ENCODE measurements at regions not wholly inside any gene's neighbourhood (a gene's known extent, or its start where the extent isn't known, plus 50 kb on each side); places are given as distances from the start of the nearest gene placed in this dataset.

GRCh38 chr3:86427343-86427742 lies 563.6 kb downstream of the VGLL3 start:
- H3K79me2 ChIP-seq (ENCODE audit: low read length) = no peaks in the 10 kb centered on the region
- no peak overlapping the region for H3K27ac ChIP-seq (ENCODE audit: low read length)
- no peaks in the 10 kb centered on the region for H3K9me2 ChIP-seq (replicated peaks; ENCODE audit: low read length)
- H3F3A ChIP-seq (ENCODE audit: low read length, unreplicated experiment) = no peaks in the 10 kb centered on the region
- H3K4me3 ChIP-seq (ENCODE audit: low read length) = no peak overlapping the region
- DNase-seq (no peak), ATAC-seq (no peak)
- no peaks in the 10 kb centered on the region for H3K36me3 ChIP-seq (ENCODE audit: low read depth, low read length)
- TF ChIP-seq CTCF (conservative IDR thresholded peaks at IDR 0.05; ENCODE audit: low read depth, low read length) (no peak), EZH2 (IDR thresholded peaks at IDR 0.05; ENCODE audit: low read length, unreplicated experiment) (no peak), EZH2phosphoT487 (IDR thresholded peaks at IDR 0.05; ENCODE audit: borderline replicate concordance, low read length) (no peak)
- H3K4me1 ChIP-seq (ENCODE audit: insufficient read depth, low read length) = no peaks in the 10 kb centered on the region
- no peak overlapping the region for H2AFZ ChIP-seq (ENCODE audit: low read length)
- H3K9me3 ChIP-seq (ENCODE audit: low read length) = no peaks in the 10 kb centered on the region
- H3K27me3 ChIP-seq (ENCODE audit: low read length) = no peaks in the 10 kb centered on the region
- ChIA-PET CTCF (interaction anchor here (0.6 kb wide), 2 partner anchors 78 to 340 kb away, joined by 3 to 5 read pairs; no protein-coding TSS in a partner anchor), POLR2A (ENCODE audit: unreplicated experiment) (no interaction called here)
- no peak overlapping the region for H3K9ac ChIP-seq (ENCODE audit: low read length)
- H3K4me2 ChIP-seq (ENCODE audit: low read length) = no peak overlapping the region
- intact Hi-C loops (cut with micrococcal nuclease) = no loop called here
- BruUV-seq (replicated peaks) = no TSS peak
- no peaks in the 10 kb centered on the region for H4K20me1 ChIP-seq (ENCODE audit: low read length)

- Histone ChIP-seq H3K4me1 (ENCODE audit: insufficient read depth, low read length) (no peaks in the 10 kb centered on the region), H3K79me2 (ENCODE audit: low read length) (no peaks in the 10 kb centered on the region), H4K20me1 (ENCODE audit: low read length) (no peaks in the 10 kb centered on the region), H3K27me3 (ENCODE audit: low read length) (no peaks in the 10 kb centered on the region), H3K9me3 (ENCODE audit: low read length) (no peaks in the 10 kb centered on the region), H3K4me3 (ENCODE audit: low read length) (no peak overlapping the region), H3K36me3 (ENCODE audit: low read depth, low read length) (no peaks in the 10 kb centered on the region), H3K4me2 (ENCODE audit: low read length) (no peak overlapping the region), H3K27ac (ENCODE audit: low read length) (no peak overlapping the region), H3K9me2 (replicated peaks; ENCODE audit: low read length) (no peaks in the 10 kb centered on the region), H2AFZ (ENCODE audit: low read length) (no peak overlapping the region), H3K9ac (ENCODE audit: low read length) (no peak overlapping the region), H3F3A (ENCODE audit: low read length, unreplicated experiment) (no peaks in the 10 kb centered on the region)
- TF ChIP-seq EZH2phosphoT487 (IDR thresholded peaks at IDR 0.05; ENCODE audit: borderline replicate concordance, low read length) (no peak), EZH2 (IDR thresholded peaks at IDR 0.05; ENCODE audit: low read length, unreplicated experiment) (no peak), CTCF (conservative IDR thresholded peaks at IDR 0.05; ENCODE audit: low read depth, low read length) (no peak)
- ATAC-seq (no peak), DNase-seq (no peak)
- intact Hi-C loops (cut with micrococcal nuclease) = no loop called here
- ChIA-PET CTCF (no interaction called here), POLR2A (ENCODE audit: unreplicated experiment) (no interaction called here)
- no TSS peak for BruUV-seq (replicated peaks)
Observed at GRCh38 chr3:86420990-86421739, 569.8 kb downstream of the VGLL3 start.

GRCh38 chr3:86418861-86419260 lies 572.1 kb downstream of the VGLL3 start:
- H3K27ac ChIP-seq (ENCODE audit: low read length) = no peak overlapping the region
- DNase-seq (no peak), ATAC-seq (no peak)
- no peak overlapping the region for H3K9ac ChIP-seq (ENCODE audit: low read length)
- no peaks in the 10 kb centered on the region for H3F3A ChIP-seq (ENCODE audit: low read length, unreplicated experiment)
- H3K9me2 ChIP-seq (replicated peaks; ENCODE audit: low read length) = no peaks in the 10 kb centered on the region
- H3K4me1 ChIP-seq (ENCODE audit: insufficient read depth, low read length) = no peaks in the 10 kb centered on the region
- H3K79me2 ChIP-seq (ENCODE audit: low read length) = no peaks in the 10 kb centered on the region
- BruUV-seq (replicated peaks) = no TSS peak
- intact Hi-C loops (cut with micrococcal nuclease) = no loop called here
- H4K20me1 ChIP-seq (ENCODE audit: low read length) = no peaks in the 10 kb centered on the region
- no peak overlapping the region for H3K4me3 ChIP-seq (ENCODE audit: low read length)
- TF ChIP-seq EZH2phosphoT487 (IDR thresholded peaks at IDR 0.05; ENCODE audit: borderline replicate concordance, low read length) (no peak), EZH2 (IDR thresholded peaks at IDR 0.05; ENCODE audit: low read length, unreplicated experiment) (no peak), CTCF (conservative IDR thresholded peaks at IDR 0.05; ENCODE audit: low read depth, low read length) (no peak)
- H3K9me3 ChIP-seq (ENCODE audit: low read length) = no peaks in the 10 kb centered on the region
- H2AFZ ChIP-seq (ENCODE audit: low read length) = no peak overlapping the region
- ChIA-PET CTCF (no interaction called here), POLR2A (ENCODE audit: unreplicated experiment) (interaction anchor here (0.6 kb wide), 1 partner anchor 41 kb away, joined by 3 read pairs; no protein-coding TSS in a partner anchor)
- no peaks in the 10 kb centered on the region for H3K36me3 ChIP-seq (ENCODE audit: low read depth, low read length)
- H3K27me3 ChIP-seq (ENCODE audit: low read length) = no peaks in the 10 kb centered on the region
- no peak overlapping the region for H3K4me2 ChIP-seq (ENCODE audit: low read length)
